HepG2 (cell line): ENCODE measurements at regions not wholly inside any gene's neighbourhood (a gene's known extent, or its start where the extent isn't known, plus 50 kb on each side); places are given as distances from the start of the nearest gene placed in this dataset.

Source experiments
- ATAC-seq: fragments of 200-7000 bp; cut with Tn5 transposase; 3 replicates; pipeline ENCODE4 v1.9.1; 2020; ENCODE audit warnings: mild to moderate bottlenecking, moderate library complexity
- BruUV-seq: library from RNA; stranded (reverse); fragments of 400-500 nt; replicated peaks from 2 replicates; lab custom pipeline; 2021; lab: Mats Ljungman, UMichigan
- CTCF ChIA-PET: fragments of 300-600 bp; formaldehyde crosslinking; extraction: SDS; loops from one replicate; lab custom pipeline; 2021; ENCODE audit warnings: low total read pairs, inconsistent platforms, low intra/inter-chr PET ratio; lab: Yijun Ruan, JAX
- POLR2A ChIA-PET: fragments of 350-600 bp; sonication (Branson Sonifier 250); formaldehyde crosslinking; loops from one replicate; lab custom pipeline; 2020; ENCODE audit warnings: antibody characterized with exemption, inconsistent platforms; lab: Yijun Ruan, JAX
- DNase-seq: peaks from one replicate; pipeline ENCODE4 v3.0.0-alpha.2; 2015; ENCODE audit warnings: low spot score
- FAIRE-seq: peaks from 3 replicates; lab custom pipeline; 2011; peaks lifted over from hg19 to GRCh38; lab: Jason Lieb, UNC
- H2AFZ ChIP-seq: one replicate; pipeline ENCODE4 v1.6.1; 2011; ENCODE audit warnings: low read length, inconsistent platforms
- H3K27ac ChIP-seq: fragments of 300-600 bp; 3 replicates; pipeline ENCODE4 v1.8.0; 2011; ENCODE audit warnings: mixed run types, mild to moderate bottlenecking, mixed read lengths, low read length, inconsistent platforms; ENCODE audit not compliant: insufficient read depth; ENCODE audit errors: extremely low read length
- H3K27me3 ChIP-seq, 2 experiments: fragments of 200-600 bp in 1 of 2; 2 replicates in 1 of 2; 3 replicates in 1 of 2; pipeline versions ENCODE4 v1.6.0 to v1.8.0; 2011; ENCODE audit warnings: low read length in 2 of 2, mild to moderate bottlenecking in 2 of 2, moderate library complexity in 2 of 2, inconsistent platforms in 1 of 2; ENCODE audit not compliant: insufficient read depth in 2 of 2, control insufficient read depth in 1 of 2
- H3K36me3 ChIP-seq, 2 experiments: fragments of 200-600 bp in 1 of 2; replicated peaks in 1 of 2; 2 replicates in 1 of 2; 3 replicates in 1 of 2; pipeline versions ENCODE4 v1.5.1 to v1.8.0; 2011; ENCODE audit warnings: low read length in 2 of 2, inconsistent platforms in 1 of 2; ENCODE audit not compliant: insufficient read depth in 2 of 2, control insufficient read depth in 1 of 2
- H3K4me1 ChIP-seq: 2 replicates; pipeline ENCODE4 v1.5.1; 2012; ENCODE audit warnings: low read length, inconsistent platforms; ENCODE audit not compliant: insufficient read depth
- H3K4me2 ChIP-seq: 2 replicates; pipeline ENCODE4 v1.6.0; 2011; ENCODE audit warnings: low read depth, low read length, inconsistent platforms
- H3K4me3 ChIP-seq, 3 experiments: fragments of 200-600 bp in 1 of 3; sonication (generic), shearing (Covaris generic) in 1 of 3; replicated peaks in 1 of 3; 2 replicates each; pipeline ENCODE4 v1.5.1; 2011 to 2016; ENCODE audit warnings: low read length in 3 of 3, inconsistent platforms in 2 of 3, low read depth in 2 of 3, mild to moderate bottlenecking in 2 of 3, control low read depth in 1 of 3, mixed read lengths in 1 of 3; ENCODE audit not compliant: insufficient read depth in 1 of 3
- H3K79me2 ChIP-seq: one replicate; pipeline ENCODE4 v1.6.1; 2011; ENCODE audit warnings: low read length, inconsistent platforms; ENCODE audit not compliant: insufficient read depth
- H3K9ac ChIP-seq: 2 replicates; pipeline ENCODE4 v1.6.0; 2011; ENCODE audit warnings: mild to moderate bottlenecking, low read depth, low read length, inconsistent platforms; ENCODE audit not compliant: insufficient read depth
- H3K9me3 ChIP-seq: 2 replicates; pipeline ENCODE4 v1.5.1; 2012; ENCODE audit warnings: mild to moderate bottlenecking, low read length
- H4K20me1 ChIP-seq: 2 replicates; pipeline ENCODE4 v1.6.0; 2011; ENCODE audit warnings: inconsistent platforms, mild to moderate bottlenecking, low read length, moderate library complexity; ENCODE audit not compliant: insufficient read depth
- CBX1 ChIP-seq: IDR thresholded peaks from one replicate; pipeline ENCODE4 v1.6.1; 2016; ENCODE audit warnings: antibody characterized with exemption, low read depth
- GTF3A ChIP-seq: sonication (generic); formaldehyde crosslinking; conservative IDR thresholded peaks from 2 replicates; pipeline ENCODE4 v1.4.0; 2020; ENCODE audit warnings: mild to moderate bottlenecking, missing genetic modification reagents
- HIVEP1 ChIP-seq: sonication (generic); formaldehyde crosslinking; IDR thresholded peaks from 2 replicates; pipeline ENCODE4 v1.4.0; 2020; ENCODE audit warnings: mild to moderate bottlenecking, missing genetic modification reagents
- KDM4B ChIP-seq: sonication (generic); formaldehyde crosslinking; IDR thresholded peaks from 2 replicates; pipeline ENCODE4 v1.4.0; 2020; ENCODE audit warnings: missing genetic modification reagents
- KLF15 ChIP-seq: sonication (generic); formaldehyde crosslinking; IDR thresholded peaks from 2 replicates; pipeline ENCODE4 v1.8.1; 2023; ENCODE audit warnings: borderline replicate concordance, mild to moderate bottlenecking, inconsistent platforms, missing genetic modification reagents, mixed read lengths
- MYC ChIP-seq: sonication (generic); formaldehyde crosslinking; IDR thresholded peaks from 2 replicates; pipeline ENCODE4 v1.9.0; 2021; ENCODE audit warnings: missing genetic modification reagents, borderline replicate concordance
- PAF1 ChIP-seq: IDR thresholded peaks from 2 replicates; pipeline ENCODE4 v1.6.1; 2016; ENCODE audit warnings: missing genetic modification reagents, missing compliant biosample characterization
- SOX5 ChIP-seq: IDR thresholded peaks from 2 replicates; pipeline ENCODE4 v1.6.1; 2016; ENCODE audit warnings: borderline replicate concordance
- ZNF354B ChIP-seq: sonication (generic); formaldehyde crosslinking; IDR thresholded peaks from 2 replicates; pipeline ENCODE4 v1.8.0; 2022; ENCODE audit warnings: mild to moderate bottlenecking, missing genetic modification reagents
- ZNF747 ChIP-seq: sonication (generic); formaldehyde crosslinking; IDR thresholded peaks from 2 replicates; pipeline ENCODE4 v1.8.1; 2023; ENCODE audit warnings: missing genetic modification reagents, mild to moderate bottlenecking, borderline replicate concordance
- WGBS: methylation state at CpG from one replicate; pipeline ENCODE4 v1.1.6; 2017; ENCODE audit warnings: low lambda C conversion rate; 5-methylcytosine and 5-hydroxymethylcytosine counted together
- in situ Hi-C: cut with HindIII; loops from 2 replicates; pipeline ENCODE4 v1.10.0; 2017; ENCODE audit warnings: low pct_unique_long_range_greater_than_20kb; ENCODE audit not compliant: extremely low pct_ligation_motif_present
- intact Hi-C: fragments of 100-400 bp; cut with micrococcal nuclease; formaldehyde crosslinking; loops from one replicate; pipeline ENCODE4 v1.10.0; 2022; ENCODE audit not compliant: unreplicated experiment
- TF ChIP-seq, protein P1 (sequence below): sonication (generic); formaldehyde crosslinking; IDR thresholded peaks from 2 replicates; pipeline ENCODE4 v1.4.0; 2020; ENCODE audit warnings: missing genetic modification reagents, borderline replicate concordance
- TF ChIP-seq, protein P2 (sequence below): sonication (generic); formaldehyde crosslinking; IDR thresholded peaks from 2 replicates; pipeline ENCODE4 v1.4.0; 2020; ENCODE audit warnings: missing genetic modification reagents, borderline replicate concordance
- TF ChIP-seq, protein P3 (sequence below): sonication (generic); formaldehyde crosslinking; IDR thresholded peaks from 2 replicates; pipeline ENCODE4 v1.5.0; 2020; ENCODE audit warnings: missing genetic modification reagents, mild to moderate bottlenecking, borderline replicate concordance

- no peak for ATAC-seq
- POLR2A ChIA-PET: no interaction called here
- CTCF ChIA-PET: no interaction called here
- Histone ChIP-seq H3K79me2 (no peaks in the 10 kb centered on the region), H2AFZ (no peak overlapping the region), H3K27ac (no peak overlapping the region), H3K27me3 (no peaks in the 10 kb centered on the region), H3K36me3 (no peaks in the 10 kb centered on the region), H3K4me3 (no peak overlapping the region), H4K20me1 (no peaks in the 10 kb centered on the region), H3K9ac (no peak overlapping the region), H3K9me3 (peaks cover 43% of the 10 kb centered on the region), H3K4me1 (no peaks in the 10 kb centered on the region)
- no TSS peak for BruUV-seq
- WGBS: 27% methylated on average over 3 of the region's 4 CpGs
- FAIRE-seq: no peak
- in situ Hi-C loops: no loop called here
- no peak for DNase-seq
- intact Hi-C loops: no loop called here
- TF ChIP-seq, protein P1, sequence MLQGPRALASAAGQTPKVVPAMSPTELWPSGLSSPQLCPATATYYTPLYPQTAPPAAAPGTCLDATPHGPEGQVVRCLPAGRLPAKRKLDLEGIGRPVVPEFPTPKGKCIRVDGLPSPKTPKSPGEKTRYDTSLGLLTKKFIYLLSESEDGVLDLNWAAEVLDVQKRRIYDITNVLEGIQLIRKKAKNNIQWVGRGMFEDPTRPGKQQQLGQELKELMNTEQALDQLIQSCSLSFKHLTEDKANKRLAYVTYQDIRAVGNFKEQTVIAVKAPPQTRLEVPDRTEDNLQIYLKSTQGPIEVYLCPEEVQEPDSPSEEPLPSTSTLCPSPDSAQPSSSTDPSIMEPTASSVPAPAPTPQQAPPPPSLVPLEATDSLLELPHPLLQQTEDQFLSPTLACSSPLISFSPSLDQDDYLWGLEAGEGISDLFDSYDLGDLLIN (CRISPR knock-in tag): no peak
- TF ChIP-seq PAF1 (CRISPR knock-in tag) (no peak), ZNF747 (CRISPR knock-in tag) (no peak), GTF3A (CRISPR knock-in tag) (no peak), CBX1 (no peak), MYC (CRISPR knock-in tag) (no peak), ZNF354B (no peak), SOX5 (CRISPR knock-in tag) (no peak), KDM4B (CRISPR knock-in tag) (no peak), HIVEP1 (CRISPR knock-in tag) (no peak), KLF15 (CRISPR knock-in tag) (no peak)
- TF ChIP-seq, protein P2, sequence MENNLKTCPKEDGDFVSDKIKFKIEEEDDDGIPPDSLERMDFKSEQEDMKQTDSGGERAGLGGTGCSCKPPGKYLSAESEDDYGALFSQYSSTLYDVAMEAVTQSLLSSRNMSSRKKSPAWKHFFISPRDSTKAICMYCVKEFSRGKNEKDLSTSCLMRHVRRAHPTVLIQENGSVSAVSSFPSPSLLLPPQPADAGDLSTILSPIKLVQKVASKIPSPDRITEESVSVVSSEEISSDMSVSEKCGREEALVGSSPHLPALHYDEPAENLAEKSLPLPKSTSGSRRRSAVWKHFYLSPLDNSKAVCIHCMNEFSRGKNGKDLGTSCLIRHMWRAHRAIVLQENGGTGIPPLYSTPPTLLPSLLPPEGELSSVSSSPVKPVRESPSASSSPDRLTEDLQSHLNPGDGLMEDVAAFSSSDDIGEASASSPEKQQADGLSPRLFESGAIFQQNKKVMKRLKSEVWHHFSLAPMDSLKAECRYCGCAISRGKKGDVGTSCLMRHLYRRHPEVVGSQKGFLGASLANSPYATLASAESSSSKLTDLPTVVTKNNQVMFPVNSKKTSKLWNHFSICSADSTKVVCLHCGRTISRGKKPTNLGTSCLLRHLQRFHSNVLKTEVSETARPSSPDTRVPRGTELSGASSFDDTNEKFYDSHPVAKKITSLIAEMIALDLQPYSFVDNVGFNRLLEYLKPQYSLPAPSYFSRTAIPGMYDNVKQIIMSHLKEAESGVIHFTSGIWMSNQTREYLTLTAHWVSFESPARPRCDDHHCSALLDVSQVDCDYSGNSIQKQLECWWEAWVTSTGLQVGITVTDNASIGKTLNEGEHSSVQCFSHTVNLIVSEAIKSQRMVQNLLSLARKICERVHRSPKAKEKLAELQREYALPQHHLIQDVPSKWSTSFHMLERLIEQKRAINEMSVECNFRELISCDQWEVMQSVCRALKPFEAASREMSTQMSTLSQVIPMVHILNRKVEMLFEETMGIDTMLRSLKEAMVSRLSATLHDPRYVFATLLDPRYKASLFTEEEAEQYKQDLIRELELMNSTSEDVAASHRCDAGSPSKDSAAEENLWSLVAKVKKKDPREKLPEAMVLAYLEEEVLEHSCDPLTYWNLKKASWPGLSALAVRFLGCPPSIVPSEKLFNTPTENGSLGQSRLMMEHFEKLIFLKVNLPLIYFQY (CRISPR knock-in tag): no peak
- TF ChIP-seq, protein P3, sequence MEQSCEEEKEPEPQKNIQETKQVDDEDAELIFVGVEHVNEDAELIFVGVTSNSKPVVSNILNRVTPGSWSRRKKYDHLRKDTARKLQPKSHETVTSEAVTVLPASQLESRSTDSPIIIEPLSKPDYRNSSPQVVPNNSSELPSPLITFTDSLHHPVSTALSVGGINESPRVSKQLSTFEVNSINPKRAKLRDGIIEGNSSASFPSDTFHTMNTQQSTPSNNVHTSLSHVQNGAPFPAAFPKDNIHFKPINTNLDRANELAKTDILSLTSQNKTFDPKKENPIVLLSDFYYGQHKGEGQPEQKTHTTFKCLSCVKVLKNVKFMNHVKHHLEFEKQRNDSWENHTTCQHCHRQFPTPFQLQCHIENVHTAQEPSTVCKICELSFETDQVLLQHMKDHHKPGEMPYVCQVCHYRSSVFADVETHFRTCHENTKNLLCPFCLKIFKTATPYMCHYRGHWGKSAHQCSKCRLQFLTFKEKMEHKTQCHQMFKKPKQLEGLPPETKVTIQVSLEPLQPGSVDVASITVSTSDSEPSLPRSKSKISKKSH: no peak
- TF ChIP-seq, all 625 proteins: peak for 0
- no peak overlapping the region for H3K4me2 ChIP-seq
Measured at GRCh38 chr13:38044067-38044466, 174.5 kb upstream of the TRPC4 start.
